ENCODE measurements at regions not wholly inside any gene's neighbourhood (a gene's known extent, or its start where the extent isn't known, plus 50 kb on each side); places are given as distances from the start of the nearest gene placed in this dataset.

DNA sequence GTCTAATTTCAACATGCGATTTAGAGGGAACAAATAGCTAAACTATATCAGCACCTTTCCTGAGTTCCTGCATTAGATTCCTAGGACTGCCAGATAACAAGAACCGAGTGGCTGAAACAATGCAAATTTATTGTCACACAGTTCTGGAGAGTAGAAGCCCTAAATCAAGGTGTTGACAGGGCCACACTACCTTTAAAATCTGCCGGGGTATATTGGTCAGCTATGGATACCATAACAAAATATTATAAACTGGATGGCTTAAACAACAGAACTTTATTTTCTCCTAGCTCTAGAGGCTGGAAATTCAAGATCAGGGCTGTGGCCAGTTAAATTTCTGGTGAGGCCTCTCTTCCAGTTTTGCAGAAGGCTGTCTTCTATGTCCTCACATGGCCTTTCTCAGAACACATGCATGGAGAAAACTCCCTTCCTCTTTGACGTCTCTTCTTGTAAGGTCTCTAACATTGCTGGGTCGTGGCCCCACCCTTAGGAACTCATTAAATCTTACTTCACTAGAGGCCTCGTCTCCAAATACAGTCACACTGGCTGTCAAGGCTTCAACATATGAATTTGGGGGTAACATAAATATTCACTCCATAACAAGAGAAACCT is 144.3 kb downstream of the FCRL5 start:
- no peak for TF ChIP-seq EZH2 (IDR thresholded peaks at IDR 0.05; ENCODE audit: borderline replicate concordance, low read length)
- TF ChIP-seq, protein P1, sequence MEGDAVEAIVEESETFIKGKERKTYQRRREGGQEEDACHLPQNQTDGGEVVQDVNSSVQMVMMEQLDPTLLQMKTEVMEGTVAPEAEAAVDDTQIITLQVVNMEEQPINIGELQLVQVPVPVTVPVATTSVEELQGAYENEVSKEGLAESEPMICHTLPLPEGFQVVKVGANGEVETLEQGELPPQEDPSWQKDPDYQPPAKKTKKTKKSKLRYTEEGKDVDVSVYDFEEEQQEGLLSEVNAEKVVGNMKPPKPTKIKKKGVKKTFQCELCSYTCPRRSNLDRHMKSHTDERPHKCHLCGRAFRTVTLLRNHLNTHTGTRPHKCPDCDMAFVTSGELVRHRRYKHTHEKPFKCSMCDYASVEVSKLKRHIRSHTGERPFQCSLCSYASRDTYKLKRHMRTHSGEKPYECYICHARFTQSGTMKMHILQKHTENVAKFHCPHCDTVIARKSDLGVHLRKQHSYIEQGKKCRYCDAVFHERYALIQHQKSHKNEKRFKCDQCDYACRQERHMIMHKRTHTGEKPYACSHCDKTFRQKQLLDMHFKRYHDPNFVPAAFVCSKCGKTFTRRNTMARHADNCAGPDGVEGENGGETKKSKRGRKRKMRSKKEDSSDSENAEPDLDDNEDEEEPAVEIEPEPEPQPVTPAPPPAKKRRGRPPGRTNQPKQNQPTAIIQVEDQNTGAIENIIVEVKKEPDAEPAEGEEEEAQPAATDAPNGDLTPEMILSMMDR (conservative IDR thresholded peaks at IDR 0.05 in 1 of 2, IDR thresholded peaks at IDR 0.05 in 1 of 2; ENCODE audit: extremely low read depth in 1 of 2, insufficient read depth in 1 of 2, low read depth in 1 of 2, low read length in 2 of 2), result no peak
